ENCODE measurements at regions not wholly inside any gene's neighbourhood (a gene's known extent, or its start where the extent isn't known, plus 50 kb on each side); places are given as distances from the start of the nearest gene placed in this dataset.

- TF ChIP-seq, protein P1, sequence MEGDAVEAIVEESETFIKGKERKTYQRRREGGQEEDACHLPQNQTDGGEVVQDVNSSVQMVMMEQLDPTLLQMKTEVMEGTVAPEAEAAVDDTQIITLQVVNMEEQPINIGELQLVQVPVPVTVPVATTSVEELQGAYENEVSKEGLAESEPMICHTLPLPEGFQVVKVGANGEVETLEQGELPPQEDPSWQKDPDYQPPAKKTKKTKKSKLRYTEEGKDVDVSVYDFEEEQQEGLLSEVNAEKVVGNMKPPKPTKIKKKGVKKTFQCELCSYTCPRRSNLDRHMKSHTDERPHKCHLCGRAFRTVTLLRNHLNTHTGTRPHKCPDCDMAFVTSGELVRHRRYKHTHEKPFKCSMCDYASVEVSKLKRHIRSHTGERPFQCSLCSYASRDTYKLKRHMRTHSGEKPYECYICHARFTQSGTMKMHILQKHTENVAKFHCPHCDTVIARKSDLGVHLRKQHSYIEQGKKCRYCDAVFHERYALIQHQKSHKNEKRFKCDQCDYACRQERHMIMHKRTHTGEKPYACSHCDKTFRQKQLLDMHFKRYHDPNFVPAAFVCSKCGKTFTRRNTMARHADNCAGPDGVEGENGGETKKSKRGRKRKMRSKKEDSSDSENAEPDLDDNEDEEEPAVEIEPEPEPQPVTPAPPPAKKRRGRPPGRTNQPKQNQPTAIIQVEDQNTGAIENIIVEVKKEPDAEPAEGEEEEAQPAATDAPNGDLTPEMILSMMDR (CRISPR knock-in tag; IDR thresholded peaks at IDR 0.05), result no peak
- TF ChIP-seq ZNF280B (CRISPR knock-in tag; IDR thresholded peaks at IDR 0.05; ENCODE audit: borderline replicate concordance), result no peak
- no peak for TF ChIP-seq SOX6 (IDR thresholded peaks at IDR 0.05)
- no peak for TF ChIP-seq SOX6 (CRISPR knock-in tag; IDR thresholded peaks at IDR 0.05)
Observed at GRCh38 chr1:22388671-22389450, 62.8 kb upstream of the ZBTB40 start.

All from HepG2 (cell line).